H1 (cell line): ENCODE measurements at regions not wholly inside any gene's neighbourhood (a gene's known extent, or its start where the extent isn't known, plus 50 kb on each side); places are given as distances from the start of the nearest gene placed in this dataset.

ENCODE experiments used
- CTCF ChIA-PET: fragments of 300-600 bp; sonication (Branson Sonifier 250); formaldehyde crosslinking; loops from one replicate; lab custom pipeline; 2021; ENCODE audit not compliant: partially characterized antibody; lab: Charles Lee
- POLR2A ChIA-PET: fragments of 300-600 bp; sonication (Branson Sonifier 250); formaldehyde crosslinking; loops from one replicate; lab custom pipeline; 2021; ENCODE audit warnings: inconsistent platforms; ENCODE audit not compliant: partially characterized antibody; lab: Charles Lee
- DNase-seq, 2 experiments: peaks; one replicate each; pipeline versions ENCODE4 v3.0.0 to v3.0.0-alpha.2; 2010 to 2022; ENCODE audit warnings: low spot score in 2 of 2, low read depth in 1 of 2, mixed read lengths in 1 of 2
- FAIRE-seq: peaks from 2 replicates; lab custom pipeline; 2011; peaks lifted over from hg19 to GRCh38; lab: Jason Lieb, UNC
- H2AFZ ChIP-seq: 2 replicates; pipeline ENCODE4 v1.8.1; 2012; ENCODE audit warnings: low read length, inconsistent platforms
- H2AK5ac ChIP-seq: 2 replicates; pipeline ENCODE4 v1.6.1; 2013; ENCODE audit warnings: low read depth, low read length
- H2BK120ac ChIP-seq: replicated peaks from 2 replicates; pipeline ENCODE3; 2013; ENCODE audit warnings: low read depth, low read length, inconsistent platforms
- H2BK12ac ChIP-seq: 2 replicates; pipeline ENCODE4 v1.6.1; 2013; ENCODE audit warnings: low read depth, low read length
- H2BK15ac ChIP-seq: 2 replicates; pipeline ENCODE4 v1.6.1; 2013; ENCODE audit warnings: low read length
- H2BK20ac ChIP-seq: 2 replicates; pipeline ENCODE4 v1.6.1; 2013; ENCODE audit warnings: low read length
- H2BK5ac ChIP-seq: 2 replicates; pipeline ENCODE4 v1.6.1; 2013; ENCODE audit warnings: low read depth, low read length
- H3K14ac ChIP-seq: 2 replicates; pipeline ENCODE4 v1.6.1; 2013; ENCODE audit warnings: inconsistent platforms; ENCODE audit not compliant: insufficient read length
- H3K18ac ChIP-seq: 2 replicates; pipeline ENCODE4 v1.6.1; 2013; ENCODE audit warnings: low read length; ENCODE audit errors: extremely low read depth
- H3K23ac ChIP-seq: 2 replicates; pipeline ENCODE4 v1.6.1; 2013; ENCODE audit warnings: inconsistent platforms; ENCODE audit not compliant: insufficient read length
- H3K23me2 ChIP-seq: 2 replicates; pipeline ENCODE4 v1.6.1; 2013; ENCODE audit warnings: low read depth, low read length
- H3K27ac ChIP-seq: 2 replicates; pipeline ENCODE4 v1.6.1; 2011; ENCODE audit warnings: low read depth, low read length, inconsistent platforms
- H3K27me3 ChIP-seq, 4 experiments: replicated peaks in 1 of 4; 1 replicate in 1 of 4; 2 replicates in 3 of 4; pipeline versions ENCODE4 v1.6.1 to v1.8.1; 2011 to 2013; ENCODE audit warnings: low read length in 3 of 4, mild to moderate bottlenecking in 3 of 4, inconsistent platforms in 2 of 4, mixed read lengths in 2 of 4, moderate library complexity in 1 of 4; ENCODE audit not compliant: control insufficient read depth in 3 of 4, insufficient read depth in 3 of 4; ENCODE audit errors: extremely low read depth in 1 of 4
- H3K36me3 ChIP-seq, 4 experiments: 2 replicates each; pipeline versions ENCODE4 v1.6.1 to v1.8.1; 2011 to 2013; ENCODE audit warnings: mild to moderate bottlenecking in 4 of 4, low read length in 3 of 4, moderate library complexity in 2 of 4, control low read depth in 1 of 4, inconsistent platforms in 1 of 4; ENCODE audit not compliant: insufficient read depth in 4 of 4, control insufficient read depth in 2 of 4
- H3K4ac ChIP-seq: replicated peaks from 2 replicates; pipeline ENCODE3; 2013; ENCODE audit warnings: low read length, low read depth, mixed read lengths, inconsistent platforms; ENCODE audit not compliant: insufficient read length
- H3K4me1 ChIP-seq, 4 experiments: replicated peaks in 1 of 4; 1 replicate in 1 of 4; 2 replicates in 3 of 4; pipeline versions ENCODE4 v1.6.1 to v1.8.1; 2011 to 2013; ENCODE audit warnings: low read length in 3 of 4, inconsistent platforms in 2 of 4, mixed read lengths in 1 of 4; ENCODE audit not compliant: insufficient read depth in 4 of 4, control insufficient read depth in 3 of 4
- H3K4me2 ChIP-seq, 2 experiments: 2 replicates each; pipeline versions ENCODE4 v1.6.1 to v1.8.1; 2011 to 2013; ENCODE audit warnings: low read depth in 2 of 2, low read length in 2 of 2, control low read depth in 1 of 2, inconsistent platforms in 1 of 2, mild to moderate bottlenecking in 1 of 2; ENCODE audit not compliant: insufficient read depth in 1 of 2
- H3K4me3 ChIP-seq, 4 experiments: fragments of 200-600, 300-600 bp in 1 of 4; sonication (generic), shearing (Covaris generic), sonication (Bioruptor Twin) in 1 of 4; 2 replicates each; pipeline versions ENCODE4 v1.5.1 to v1.8.1; 2011 to 2016; ENCODE audit warnings: low read length in 4 of 4, low read depth in 3 of 4, control low read depth in 2 of 4, inconsistent platforms in 2 of 4, mild to moderate bottlenecking in 2 of 4, mixed read lengths in 1 of 4, moderate library complexity in 1 of 4; ENCODE audit not compliant: insufficient read depth in 2 of 4; ENCODE audit errors: extremely low read depth in 1 of 4
- H3K56ac ChIP-seq: replicated peaks from 2 replicates; pipeline ENCODE3; 2013; ENCODE audit warnings: low read depth, mild to moderate bottlenecking, mixed read lengths, low read length, inconsistent platforms; ENCODE audit not compliant: insufficient read length
- H3K79me1 ChIP-seq: 2 replicates; pipeline ENCODE4 v1.6.1; 2013; ENCODE audit warnings: low read depth, low read length, control low read depth
- H3K79me2 ChIP-seq, 2 experiments: 2 replicates each; pipeline versions ENCODE4 v1.6.1 to v1.8.1; 2012 to 2013; ENCODE audit warnings: low read length in 2 of 2, mild to moderate bottlenecking in 2 of 2, inconsistent platforms in 1 of 2; ENCODE audit not compliant: insufficient read depth in 2 of 2, control insufficient read depth in 1 of 2
- H3K9ac ChIP-seq, 4 experiments: replicated peaks in 1 of 4; 1 replicate in 1 of 4; 2 replicates in 3 of 4; pipeline versions ENCODE4 v1.6.1 to v1.8.1; 2011 to 2013; ENCODE audit warnings: low read depth in 3 of 4, low read length in 3 of 4, control low read depth in 2 of 4, mild to moderate bottlenecking in 2 of 4, moderate library complexity in 2 of 4, inconsistent platforms in 1 of 4; ENCODE audit errors: extremely low read depth in 1 of 4
- H3K9me3 ChIP-seq, 2 experiments: 2 replicates each; pipeline versions ENCODE4 v1.6.1 to v1.8.1; 2012 to 2013; ENCODE audit warnings: mild to moderate bottlenecking in 2 of 2, moderate library complexity in 2 of 2, control low read depth in 1 of 2, inconsistent platforms in 1 of 2, low read depth in 1 of 2, low read length in 1 of 2, mixed read lengths in 1 of 2; ENCODE audit not compliant: insufficient read depth in 2 of 2
- H4K20me1 ChIP-seq, 2 experiments: replicated peaks in 1 of 2; 2 replicates each; pipeline versions ENCODE3 to v1.8.1; 2011 to 2013; ENCODE audit warnings: inconsistent platforms in 2 of 2, low read length in 2 of 2, mild to moderate bottlenecking in 1 of 2; ENCODE audit not compliant: insufficient read depth in 2 of 2, control insufficient read depth in 1 of 2
- H4K5ac ChIP-seq: 2 replicates; pipeline ENCODE4 v1.6.1; 2013; ENCODE audit warnings: low read length, low read depth, mixed read lengths, inconsistent platforms; ENCODE audit not compliant: insufficient read length
- H4K8ac ChIP-seq: 2 replicates; pipeline ENCODE4 v1.8.0; 2013; ENCODE audit warnings: mild to moderate bottlenecking, moderate library complexity, low read length, inconsistent platforms; ENCODE audit not compliant: insufficient read depth; ENCODE audit errors: extremely low read depth
- H4K91ac ChIP-seq: replicated peaks from 2 replicates; pipeline ENCODE3; 2013; ENCODE audit warnings: low read length, mixed read lengths, inconsistent platforms; ENCODE audit not compliant: insufficient read length
- EP300 ChIP-seq, 2 experiments: IDR thresholded peaks; 1 replicate in 1 of 2; 2 replicates in 1 of 2; pipeline ENCODE4 v1.6.1; 2011 to 2012; ENCODE audit warnings: low read depth in 2 of 2, low read length in 2 of 2, mild to moderate bottlenecking in 2 of 2, borderline replicate concordance in 1 of 2, inconsistent platforms in 1 of 2, moderate library complexity in 1 of 2
- MAX ChIP-seq: IDR thresholded peaks from 2 replicates; pipeline ENCODE4 v1.6.1; 2012; ENCODE audit warnings: inconsistent platforms
- POLR2AphosphoS5 ChIP-seq: IDR thresholded peaks from 2 replicates; pipeline ENCODE4 v1.6.1; 2011; ENCODE audit warnings: low read depth, low read length
- RAD21 ChIP-seq, 2 experiments: IDR thresholded peaks in 1 of 2; conservative IDR thresholded peaks in 1 of 2; 2 replicates each; pipeline ENCODE4 v1.6.1; 2011; ENCODE audit warnings: low read depth in 2 of 2, low read length in 2 of 2, improper control_type of control experiment in 1 of 2, inconsistent platforms in 1 of 2, mild to moderate bottlenecking in 1 of 2, moderate library complexity in 1 of 2
- TBP ChIP-seq: IDR thresholded peaks from 2 replicates; pipeline ENCODE4 v1.6.1; 2011; ENCODE audit warnings: low read depth, low read length, improper control_type of control experiment

- H3K56ac ChIP-seq, result no peak overlapping the region
- H3K4me2 ChIP-seq, result no peak overlapping the region
- no peak overlapping the region for H3K9ac ChIP-seq
- no peaks in the 10 kb centered on the region for H3K79me1 ChIP-seq
- TF ChIP-seq TBP, result no peak
- TF ChIP-seq POLR2AphosphoS5, result no peak
- no peak for TF ChIP-seq MAX
- no peak for TF ChIP-seq EP300 (IDR thresholded peaks at IDR 0.05; ENCODE audit: borderline replicate concordance in 1 of 2, low read depth in 2 of 2, low read length in 2 of 2)
- no peak for TF ChIP-seq RAD21 (IDR thresholded peaks at IDR 0.05 in 1 of 2, conservative IDR thresholded peaks at IDR 0.05 in 1 of 2; ENCODE audit: low read depth in 2 of 2, low read length in 2 of 2)
- no peak overlapping the region for H2BK20ac ChIP-seq
- H4K5ac ChIP-seq, result no peak overlapping the region
- H3K36me3 ChIP-seq, result no peaks in the 10 kb centered on the region
- ChIA-PET POLR2A (no interaction called here), CTCF (interaction anchor here (1.0 kb wide), 1 partner anchor 94 kb away, joined by 3 read pairs; no protein-coding TSS in a partner anchor)
- no peak overlapping the region for H2AK5ac ChIP-seq
- no peak overlapping the region for H2AFZ ChIP-seq
- H4K20me1 ChIP-seq, result no peaks in the 10 kb centered on the region
- no peak overlapping the region for H2BK5ac ChIP-seq
- no peak for DNase-seq
- no peak overlapping the region for H4K91ac ChIP-seq
- H3K18ac ChIP-seq, result no peak overlapping the region
- no peak overlapping the region for H3K4me3 ChIP-seq
- no peak overlapping the region for H3K27ac ChIP-seq
- no peak overlapping the region for H3K4ac ChIP-seq
- no peaks in the 10 kb centered on the region; the same call in 1 of the 2 replicates for H3K23me2 ChIP-seq
- H2BK15ac ChIP-seq, result no peak overlapping the region
- H3K23ac ChIP-seq, result no peak overlapping the region
- FAIRE-seq, result no peak
- H3K79me2 ChIP-seq, result no peaks in the 10 kb centered on the region
- no peak overlapping the region for H2BK12ac ChIP-seq
- no peak overlapping the region for H3K14ac ChIP-seq
- peaks cover 0 to 1% (median 0%) of the 10 kb centered on the region in 4 experiments; a peak in 2 of 7 replicates for H3K27me3 ChIP-seq
- H3K4me1 ChIP-seq, result peaks cover 0 to 4% (median 0%) of the 10 kb centered on the region in 4 experiments; a peak in 2 of 7 replicates
- H2BK120ac ChIP-seq, result no peak overlapping the region
- H4K8ac ChIP-seq, result no peak overlapping the region
- H3K9me3 ChIP-seq, result no peaks in the 10 kb centered on the region
These were observed 137.0 kb downstream of the NPR3 start for GRCh38 chr5:32848120-32848519.
